Vagina (tissue), 2 donors: ENCODE measurements at regions not wholly inside any gene's neighbourhood (a gene's known extent, or its start where the extent isn't known, plus 50 kb on each side); places are given as distances from the start of the nearest gene placed in this dataset.

Experiments
- CTCF ChIP-seq, 3 experiments: fragments of 450-650 bp in 2 of 3; fragments of 200-600 bp in 1 of 3; sonication (generic) in 1 of 3; IDR thresholded peaks; one replicate each; pipeline ENCODE4 v1.5.1; 2017 to 2019; ENCODE audit warnings: antibody characterized with exemption in 3 of 3, mild to moderate bottlenecking in 2 of 3, moderate library complexity in 2 of 3
- POLR2A ChIP-seq, 2 donors: fragments of 450-650 bp; IDR thresholded peaks; one replicate each; pipeline ENCODE4 v1.6.1; 2017; ENCODE audit warnings: antibody characterized with exemption in 2 of 2, mild to moderate bottlenecking in 2 of 2, moderate library complexity in 2 of 2

GRCh38 chr1:162972773-162973172, 96.4 kb upstream of the RGS4 start:
- TF ChIP-seq CTCF (IDR thresholded peaks at IDR 0.05) (no peak), POLR2A (IDR thresholded peaks at IDR 0.05) (no peak)
